ENCODE measurements at regions not wholly inside any gene's neighbourhood (a gene's known extent, or its start where the extent isn't known, plus 50 kb on each side); places are given as distances from the start of the nearest gene placed in this dataset.
A peak's percentile ranks its signal among the peaks of the same experiment; 100 is the strongest.

GRCh38 chr4:43968011-43968410 lies 480.6 kb downstream of the KCTD8 start:
- POLR2A ChIA-PET = no interaction called here
- H3K9me1 ChIP-seq (ENCODE audit: control insufficient read depth, insufficient read depth, low read length) = no peaks in the 10 kb centered on the region
- FAIRE-seq = no peak

DNA sequence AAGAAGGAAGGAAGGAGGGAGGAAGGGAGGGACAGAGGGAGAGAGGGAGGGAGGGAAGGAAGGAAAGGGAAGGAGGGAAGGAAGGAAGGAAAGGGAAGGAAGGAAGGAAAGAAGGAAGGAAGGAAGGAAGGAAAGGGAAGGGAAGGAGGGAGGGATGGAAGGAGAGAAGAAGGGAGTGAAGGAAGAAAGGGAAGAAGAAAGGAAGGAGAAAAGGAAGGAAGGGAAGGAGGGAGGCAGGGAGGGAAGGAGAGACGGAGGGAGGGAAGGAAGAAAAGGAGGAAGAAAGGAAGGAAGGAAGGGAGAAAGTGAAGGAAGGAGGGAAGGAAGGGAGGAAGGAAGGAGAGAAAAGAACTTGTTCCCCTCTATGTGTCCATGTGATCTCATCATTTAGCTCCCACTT lies 465.0 kb downstream of the KCTD8 start:
- ATAC-seq (no peak), FAIRE-seq (no peak), DNase-seq (ENCODE audit: extremely low read depth in 1 of 4, low spot score in 3 of 4) (no peak)
- H3K9ac ChIP-seq (ENCODE audit: insufficient read depth in 1 of 2, low read depth in 2 of 2, low read length in 2 of 2) = no peak overlapping the region
- no peaks in the 10 kb centered on the region; the same call in 1 of the 2 replicates for H3K9me3 ChIP-seq (replicated peaks; ENCODE audit: control insufficient read depth, insufficient read depth, low read depth, low read length)
- no peaks in the 10 kb centered on the region for H3K27me3 ChIP-seq (ENCODE audit: control insufficient read depth in 2 of 2, insufficient read depth in 2 of 2, low read length in 2 of 2)
- WGBS (ENCODE audit: insufficient coverage, low coverage, missing lambda C conversion rate) = no CpG with 5 or more reads among the region's 1 CpG
- H3K4me3 ChIP-seq = no peak overlapping the region
- intact Hi-C loops (cut with micrococcal nuclease) = no loop called here
- H3K27ac ChIP-seq (ENCODE audit: extremely low read depth, low read depth, low read length) = no peak overlapping the region
- ChIA-PET POLR2A (no interaction called here), CTCF (ENCODE audit: low intra/inter-chr PET ratio) (no interaction called here)
- H3K79me2 ChIP-seq (ENCODE audit: control insufficient read depth, insufficient read depth, low read length) = no peaks in the 10 kb centered on the region
- in situ Hi-C loops (cut with MboI) = no loop called here
- H3K36me3 ChIP-seq (ENCODE audit: control insufficient read depth, insufficient read depth, low read length) = no peaks in the 10 kb centered on the region
- BruUV-seq (replicated peaks) = no TSS peak
- H3K4me2 ChIP-seq (ENCODE audit: insufficient read depth, low read length) = no peak overlapping the region
- TF ChIP-seq DNMT1 (IDR thresholded peaks at IDR 0.05) = no peak
- TF ChIP-seq XRCC3 (IDR thresholded peaks at IDR 0.05) = no peak
- TF ChIP-seq OTX1 (CRISPR knock-in tag; IDR thresholded peaks at IDR 0.05) = 0 out of 2 replicates have a peak, but pooled peaks have one; percentile 40
- no peak for TF ChIP-seq SMAD2 (IDR thresholded peaks at IDR 0.05; ENCODE audit: low read depth, low read length)
- TF ChIP-seq ILF3 (IDR thresholded peaks at IDR 0.05; ENCODE audit: borderline replicate concordance) = no peak
- TF ChIP-seq DPF2 (IDR thresholded peaks at IDR 0.05) = no peak
- TF ChIP-seq DIDO1 (tag; IDR thresholded peaks at IDR 0.05; ENCODE audit: low read depth) = no peak
- H3K9me1 ChIP-seq (ENCODE audit: control insufficient read depth, insufficient read depth, low read length) = no peaks in the 10 kb centered on the region
- no peaks in the 10 kb centered on the region for H3K4me1 ChIP-seq (replicated peaks in 1 of 2; ENCODE audit: control insufficient read depth in 2 of 2, insufficient read depth in 2 of 2, low read length in 2 of 2)
- no peak overlapping the region for H2AFZ ChIP-seq (ENCODE audit: low read depth, low read length)
- no peaks in the 10 kb centered on the region for H4K20me1 ChIP-seq (replicated peaks; ENCODE audit: control insufficient read depth, insufficient read depth, low read length)

More at GRCh38 chr4:43968011-43968410, 480.6 kb downstream of the KCTD8 start:
- no peaks in the 10 kb centered on the region for H3K27me3 ChIP-seq (ENCODE audit: control insufficient read depth in 2 of 2, insufficient read depth in 2 of 2, low read length in 2 of 2)
- ATAC-seq (no peak), DNase-seq (ENCODE audit: extremely low read depth in 1 of 4, low spot score in 3 of 4) (no peak)
- no peak overlapping the region for H3K4me2 ChIP-seq (ENCODE audit: insufficient read depth, low read length)
- no peak for TF ChIP-seq HDAC6 (IDR thresholded peaks at IDR 0.05; ENCODE audit: low read depth, low read length)
- no peak for TF ChIP-seq SETDB1 (IDR thresholded peaks at IDR 0.05; ENCODE audit: low read length)
- TF ChIP-seq ZNF232 (CRISPR knock-in tag; IDR thresholded peaks at IDR 0.05) = no peak
- no peak for TF ChIP-seq SRSF7 (optimal IDR thresholded peaks at IDR 0.05; ENCODE audit: low read depth, low read length)
- TF ChIP-seq CBX2 (IDR thresholded peaks at IDR 0.05; ENCODE audit: insufficient read depth, low read length, poor library complexity, severe bottlenecking) = no peak
- no peak for TF ChIP-seq ESRRB (CRISPR knock-in tag; IDR thresholded peaks at IDR 0.05; ENCODE audit: borderline replicate concordance)
- TF ChIP-seq ID3 (CRISPR knock-in tag; IDR thresholded peaks at IDR 0.05) = no peak
- TF ChIP-seq ID3 (tag; IDR thresholded peaks at IDR 0.05) = no peak
- no peak for TF ChIP-seq ZC3H11A (IDR thresholded peaks at IDR 0.05; ENCODE audit: low read depth, low read length)
- no peak overlapping the region for H2AFZ ChIP-seq (ENCODE audit: low read depth, low read length)
- no peaks in the 10 kb centered on the region for H3K36me3 ChIP-seq (ENCODE audit: control insufficient read depth, insufficient read depth, low read length)
- no peaks in the 10 kb centered on the region for H3K4me1 ChIP-seq (replicated peaks in 1 of 2; ENCODE audit: control insufficient read depth in 2 of 2, insufficient read depth in 2 of 2, low read length in 2 of 2)
- H3K79me2 ChIP-seq (ENCODE audit: control insufficient read depth, insufficient read depth, low read length) = no peaks in the 10 kb centered on the region
- H3K9ac ChIP-seq (ENCODE audit: insufficient read depth in 1 of 2, low read depth in 2 of 2, low read length in 2 of 2) = no peak overlapping the region
- in situ Hi-C loops (cut with MboI) = no loop called here
- H3K27ac ChIP-seq (ENCODE audit: extremely low read depth, low read depth, low read length) = no peak overlapping the region
- H3K4me3 ChIP-seq = no peak overlapping the region
- H4K20me1 ChIP-seq (replicated peaks; ENCODE audit: control insufficient read depth, insufficient read depth, low read length) = no peaks in the 10 kb centered on the region
- intact Hi-C loops (cut with micrococcal nuclease) = no loop called here
- CTCF ChIA-PET (ENCODE audit: low intra/inter-chr PET ratio) = no interaction called here
- H3K9me3 ChIP-seq (replicated peaks; ENCODE audit: control insufficient read depth, insufficient read depth, low read depth, low read length) = no peaks in the 10 kb centered on the region; the same call in 1 of the 2 replicates
- BruUV-seq (replicated peaks) = no TSS peak
- under 1% methylated on average over 9 of the region's 9 CpGs for WGBS (ENCODE audit: insufficient coverage, low coverage, missing lambda C conversion rate)
